Hepatocyte (in vitro differentiated cells): ENCODE measurements at regions not wholly inside any gene's neighbourhood (a gene's known extent, or its start where the extent isn't known, plus 50 kb on each side); places are given as distances from the start of the nearest gene placed in this dataset.

Experiments
- EZH2 ChIP-seq: fragments of 200-600 bp; sonication (generic); IDR thresholded peaks from 2 replicates; pipeline ENCODE4 v1.6.1; 2016; ENCODE audit warnings: antibody characterized with exemption, mild to moderate bottlenecking, borderline replicate concordance
- TF ChIP-seq, protein P1 (sequence below): fragments of 200-600 bp; sonication (generic); IDR thresholded peaks from 2 replicates; pipeline ENCODE4 v1.5.1; 2016; ENCODE audit warnings: antibody characterized with exemption, mild to moderate bottlenecking; ENCODE audit not compliant: poor library complexity

DNA sequence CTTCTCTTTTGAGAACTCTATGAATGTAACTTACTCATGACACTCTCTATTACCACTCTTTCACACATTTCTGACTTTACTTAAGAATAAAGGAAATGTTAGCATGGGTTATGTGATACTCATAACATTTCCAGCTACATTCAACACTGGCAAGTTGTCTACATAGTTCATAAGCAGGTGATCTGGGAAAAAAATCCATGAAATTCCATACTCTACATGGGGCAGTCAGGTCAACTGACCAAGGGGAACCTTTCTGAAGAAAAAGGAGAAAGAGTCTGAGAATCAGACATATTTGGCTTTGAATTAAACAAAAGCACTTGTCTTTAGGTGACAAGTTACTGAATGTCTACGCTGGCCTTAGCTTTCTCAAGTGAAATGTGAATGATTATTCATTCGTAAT, 329.1 kb upstream of the ROBO1 start:
- TF ChIP-seq, protein P1, sequence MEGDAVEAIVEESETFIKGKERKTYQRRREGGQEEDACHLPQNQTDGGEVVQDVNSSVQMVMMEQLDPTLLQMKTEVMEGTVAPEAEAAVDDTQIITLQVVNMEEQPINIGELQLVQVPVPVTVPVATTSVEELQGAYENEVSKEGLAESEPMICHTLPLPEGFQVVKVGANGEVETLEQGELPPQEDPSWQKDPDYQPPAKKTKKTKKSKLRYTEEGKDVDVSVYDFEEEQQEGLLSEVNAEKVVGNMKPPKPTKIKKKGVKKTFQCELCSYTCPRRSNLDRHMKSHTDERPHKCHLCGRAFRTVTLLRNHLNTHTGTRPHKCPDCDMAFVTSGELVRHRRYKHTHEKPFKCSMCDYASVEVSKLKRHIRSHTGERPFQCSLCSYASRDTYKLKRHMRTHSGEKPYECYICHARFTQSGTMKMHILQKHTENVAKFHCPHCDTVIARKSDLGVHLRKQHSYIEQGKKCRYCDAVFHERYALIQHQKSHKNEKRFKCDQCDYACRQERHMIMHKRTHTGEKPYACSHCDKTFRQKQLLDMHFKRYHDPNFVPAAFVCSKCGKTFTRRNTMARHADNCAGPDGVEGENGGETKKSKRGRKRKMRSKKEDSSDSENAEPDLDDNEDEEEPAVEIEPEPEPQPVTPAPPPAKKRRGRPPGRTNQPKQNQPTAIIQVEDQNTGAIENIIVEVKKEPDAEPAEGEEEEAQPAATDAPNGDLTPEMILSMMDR, result no peak
- no peak for TF ChIP-seq EZH2
